ENCODE measurements at regions not wholly inside any gene's neighbourhood (a gene's known extent, or its start where the extent isn't known, plus 50 kb on each side); places are given as distances from the start of the nearest gene placed in this dataset.

DNA sequence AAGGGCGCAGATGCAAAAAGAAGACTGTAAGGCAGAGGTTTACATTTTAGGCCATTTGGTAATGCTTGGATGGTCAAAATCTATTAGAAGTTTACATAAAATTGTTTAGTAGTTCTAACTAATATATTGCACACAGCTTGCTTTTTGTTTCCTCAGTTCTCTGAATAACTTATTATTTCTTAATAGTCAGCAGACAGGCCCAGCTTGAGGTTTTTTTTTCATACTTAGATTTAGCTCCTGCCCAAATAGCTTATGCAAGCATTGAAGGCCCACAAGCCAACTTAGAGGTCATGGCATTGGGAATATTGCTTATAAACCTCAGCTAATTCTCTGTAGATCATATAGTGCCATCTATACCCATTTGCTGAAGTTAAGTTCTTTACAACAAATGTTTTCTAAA is 172.5 kb downstream of the RAP2B start:
- Mint-ChIP-seq H3K36me3 (no peaks in the 10 kb centered on the region), H3K4me3 (no peak overlapping the region), H3K9me3 (peaks cover 0 to 2% (median 0%) of the 10 kb centered on the region in 7 donors), H3K27ac (no peak overlapping the region), H3K27me3 (ENCODE audit: low read depth in 3 of 3) (no peaks in the 10 kb centered on the region), H3K4me1 (no peaks in the 10 kb centered on the region)
- Histone ChIP-seq H4K20me1 (ENCODE audit: insufficient read depth, low read length) (no peaks in the 10 kb centered on the region), H3K27me3 (ENCODE audit: control insufficient read depth in 2 of 2, insufficient read depth in 2 of 2, low read length in 2 of 2) (no peaks in the 10 kb centered on the region), H3K79me2 (ENCODE audit: insufficient read depth, low read length) (no peaks in the 10 kb centered on the region), H3K27ac (ENCODE audit: low read depth in 1 of 2, low read length in 2 of 2) (no peak overlapping the region), H3K9ac (ENCODE audit: insufficient read depth, low read length, poor library complexity, severe bottlenecking) (no peak overlapping the region), H3K4me1 (ENCODE audit: control insufficient read depth in 1 of 2, insufficient read depth in 2 of 2, low read length in 2 of 2) (no peaks in the 10 kb centered on the region), H3K4me2 (replicated peaks; ENCODE audit: extremely low read depth, low read length, poor library complexity, severe bottlenecking) (no peak overlapping the region), H2AFZ (ENCODE audit: insufficient read depth, low read depth, low read length, poor library complexity, severe bottlenecking) (no peak overlapping the region), H3K4me3 (replicated peaks in 1 of 3; ENCODE audit: low read depth in 2 of 3, low read length in 3 of 3) (no peak overlapping the region), H3K9me3 (replicated peaks in 1 of 2; ENCODE audit: control insufficient read depth in 1 of 2, insufficient read depth in 1 of 2, low read length in 2 of 2) (no peaks in the 10 kb centered on the region), H3K36me3 (replicated peaks in 1 of 2; ENCODE audit: control insufficient read depth in 1 of 2, insufficient read depth in 2 of 2, low read length in 2 of 2) (no peaks in the 10 kb centered on the region)
- intact Hi-C loops (cut with micrococcal nuclease), result no loop called here
- TF ChIP-seq, protein P1, sequence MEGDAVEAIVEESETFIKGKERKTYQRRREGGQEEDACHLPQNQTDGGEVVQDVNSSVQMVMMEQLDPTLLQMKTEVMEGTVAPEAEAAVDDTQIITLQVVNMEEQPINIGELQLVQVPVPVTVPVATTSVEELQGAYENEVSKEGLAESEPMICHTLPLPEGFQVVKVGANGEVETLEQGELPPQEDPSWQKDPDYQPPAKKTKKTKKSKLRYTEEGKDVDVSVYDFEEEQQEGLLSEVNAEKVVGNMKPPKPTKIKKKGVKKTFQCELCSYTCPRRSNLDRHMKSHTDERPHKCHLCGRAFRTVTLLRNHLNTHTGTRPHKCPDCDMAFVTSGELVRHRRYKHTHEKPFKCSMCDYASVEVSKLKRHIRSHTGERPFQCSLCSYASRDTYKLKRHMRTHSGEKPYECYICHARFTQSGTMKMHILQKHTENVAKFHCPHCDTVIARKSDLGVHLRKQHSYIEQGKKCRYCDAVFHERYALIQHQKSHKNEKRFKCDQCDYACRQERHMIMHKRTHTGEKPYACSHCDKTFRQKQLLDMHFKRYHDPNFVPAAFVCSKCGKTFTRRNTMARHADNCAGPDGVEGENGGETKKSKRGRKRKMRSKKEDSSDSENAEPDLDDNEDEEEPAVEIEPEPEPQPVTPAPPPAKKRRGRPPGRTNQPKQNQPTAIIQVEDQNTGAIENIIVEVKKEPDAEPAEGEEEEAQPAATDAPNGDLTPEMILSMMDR (IDR thresholded peaks at IDR 0.05), result no peak
- no peak for DNase-seq
- WGBS (ENCODE audit: insufficient coverage), result no CpG with 5 or more reads among the region's 1 CpG

DNA sequence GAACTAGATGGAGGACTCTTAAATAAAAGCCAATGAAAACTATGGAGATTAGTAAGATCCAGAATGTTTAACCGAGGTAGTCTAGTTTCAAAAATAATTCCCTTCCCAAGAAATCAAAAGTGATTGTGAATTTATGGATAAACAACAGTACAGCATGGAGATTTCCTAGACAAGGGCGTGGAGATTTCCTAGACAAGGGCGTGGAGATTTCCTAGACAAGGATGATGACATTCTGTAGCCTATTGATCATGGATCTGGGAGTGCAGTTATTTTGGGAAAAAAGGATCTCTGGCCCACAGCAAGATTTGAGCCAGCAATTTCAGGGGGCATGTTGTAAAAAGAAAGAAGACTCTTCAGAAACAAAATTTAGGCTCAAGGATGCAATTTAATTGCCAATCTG is 175.3 kb downstream of the RAP2B start:
- H3K27ac Mint-ChIP-seq, result no peak overlapping the region
- H3K9me3 Mint-ChIP-seq, result peaks cover 0 to 11% (median 4%) of the 10 kb centered on the region in 7 donors
- no peaks in the 10 kb centered on the region for H3K79me2 ChIP-seq (ENCODE audit: insufficient read depth, low read length)
- DNase-seq, result no peak
- no peaks in the 10 kb centered on the region for H3K36me3 ChIP-seq (replicated peaks in 1 of 2; ENCODE audit: control insufficient read depth in 1 of 2, insufficient read depth in 2 of 2, low read length in 2 of 2)
- no peaks in the 10 kb centered on the region for H3K36me3 Mint-ChIP-seq
- no peak overlapping the region for H3K27ac ChIP-seq (ENCODE audit: low read depth in 1 of 2, low read length in 2 of 2)
- peaks cover 0 to 4% of the 10 kb centered on the region in 2 donors for H3K9me3 ChIP-seq (replicated peaks in 1 of 2; ENCODE audit: control insufficient read depth in 1 of 2, insufficient read depth in 1 of 2, low read length in 2 of 2)
- no peak overlapping the region for H3K4me3 Mint-ChIP-seq
- H3K27me3 ChIP-seq (ENCODE audit: control insufficient read depth in 2 of 2, insufficient read depth in 2 of 2, low read length in 2 of 2), result no peaks in the 10 kb centered on the region
- no peak overlapping the region for H3K9ac ChIP-seq (ENCODE audit: insufficient read depth, low read length, poor library complexity, severe bottlenecking)
- H3K4me1 Mint-ChIP-seq, result no peaks in the 10 kb centered on the region
- TF ChIP-seq, protein P1 (IDR thresholded peaks at IDR 0.05), result no peak
- H3K4me1 ChIP-seq (ENCODE audit: control insufficient read depth in 1 of 2, insufficient read depth in 2 of 2, low read length in 2 of 2), result no peaks in the 10 kb centered on the region
- no peak overlapping the region for H3K4me3 ChIP-seq (replicated peaks in 1 of 3; ENCODE audit: low read depth in 2 of 3, low read length in 3 of 3)
- no peak overlapping the region for H3K4me2 ChIP-seq (replicated peaks; ENCODE audit: extremely low read depth, low read length, poor library complexity, severe bottlenecking)
- H2AFZ ChIP-seq (ENCODE audit: insufficient read depth, low read depth, low read length, poor library complexity, severe bottlenecking), result no peak overlapping the region
- intact Hi-C loops (cut with micrococcal nuclease), result no loop called here
- 63% methylated on average over 2 of the region's 3 CpGs for WGBS (ENCODE audit: insufficient coverage)
- H4K20me1 ChIP-seq (ENCODE audit: insufficient read depth, low read length), result no peaks in the 10 kb centered on the region
- no peaks in the 10 kb centered on the region for H3K27me3 Mint-ChIP-seq (ENCODE audit: low read depth in 3 of 3)

All from CD14-positive monocyte (primary cell).